Calu3 (cell line): ENCODE measurements at regions not wholly inside any gene's neighbourhood (a gene's known extent, or its start where the extent isn't known, plus 50 kb on each side); places are given as distances from the start of the nearest gene placed in this dataset.

Source experiments
- BruUV-seq: library from RNA; stranded (reverse); fragments of 400-500 nt; replicated peaks from 2 replicates; lab custom pipeline; 2021; lab: Mats Ljungman, UMichigan
- CTCF ChIA-PET: fragments of 300-600 bp; sonication (Branson Sonifier 250); formaldehyde crosslinking; loops from one replicate; lab custom pipeline; 2022; ENCODE audit warnings: antibody characterized with exemption; lab: Charles Lee
- DNase-seq: peaks from one replicate; pipeline ENCODE4 v3.0.0; 2022
- H3K27ac Mint-ChIP-seq: one replicate; pipeline ENCODE4 v1.8.0; 2022; ENCODE audit warnings: mixed read lengths; ENCODE audit not compliant: unreplicated experiment
- H3K27me3 Mint-ChIP-seq: one replicate; pipeline ENCODE4 v1.8.0; 2022; ENCODE audit warnings: mixed read lengths; ENCODE audit not compliant: unreplicated experiment
- H3K36me3 Mint-ChIP-seq: one replicate; pipeline ENCODE4 v1.8.0; 2022; ENCODE audit warnings: mild to moderate bottlenecking, moderate library complexity, mixed read lengths; ENCODE audit not compliant: insufficient read depth, unreplicated experiment
- H3K4me1 Mint-ChIP-seq: one replicate; pipeline ENCODE4 v1.8.0; 2022; ENCODE audit warnings: mild to moderate bottlenecking, low read depth, mixed read lengths; ENCODE audit not compliant: unreplicated experiment
- H3K4me3 Mint-ChIP-seq: one replicate; pipeline ENCODE4 v1.8.0; 2022; ENCODE audit warnings: mild to moderate bottlenecking, low read depth, moderate library complexity, mixed read lengths; ENCODE audit not compliant: unreplicated experiment
- H3K9me3 Mint-ChIP-seq: one replicate; pipeline ENCODE4 v1.8.0; 2022; ENCODE audit warnings: low read depth, mixed read lengths; ENCODE audit not compliant: unreplicated experiment
- intact Hi-C: fragments of 100-400 bp; cut with micrococcal nuclease; formaldehyde crosslinking; loops from one replicate; pipeline ENCODE4 v1.10.0; 2022; ENCODE audit not compliant: unreplicated experiment
- TF ChIP-seq, protein P1 (sequence below): fragments of 200-600 bp; IDR thresholded peaks from one replicate; pipeline ENCODE4 v1.8.0; 2022; ENCODE audit warnings: antibody characterized with exemption; ENCODE audit not compliant: unreplicated experiment

DNA sequence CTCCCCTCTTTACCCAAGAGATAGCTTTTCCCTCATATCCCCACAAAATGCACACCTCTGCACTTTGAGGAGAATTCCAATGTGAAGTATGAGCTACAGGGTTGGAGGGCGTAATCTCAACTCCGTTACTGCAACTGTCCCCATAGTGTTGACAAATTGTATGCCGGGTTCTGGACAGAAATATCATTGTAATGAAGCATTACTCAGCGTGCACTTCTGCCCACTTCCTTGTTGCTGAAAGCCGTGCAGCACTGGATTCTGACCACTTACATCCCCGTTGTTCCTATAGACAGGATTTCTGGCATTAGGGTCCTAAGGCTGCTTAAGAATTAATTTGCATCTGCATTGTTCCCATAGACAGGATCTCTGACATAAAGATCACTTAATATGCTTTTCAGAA is 205.6 kb downstream of the RHOU start:
- Mint-ChIP-seq H3K36me3 (no peaks in the 10 kb centered on the region), H3K4me1 (peaks cover 43% of the 10 kb centered on the region), H3K4me3 (no peak overlapping the region), H3K9me3 (no peaks in the 10 kb centered on the region), H3K27me3 (no peaks in the 10 kb centered on the region), H3K27ac (no peak overlapping the region)
- BruUV-seq: no TSS peak
- peak; percentile 55 for DNase-seq
- intact Hi-C loops: loop anchor here (10.0 kb wide), 1 partner anchor 284 kb away; no protein-coding TSS in a partner anchor
- TF ChIP-seq, protein P1, sequence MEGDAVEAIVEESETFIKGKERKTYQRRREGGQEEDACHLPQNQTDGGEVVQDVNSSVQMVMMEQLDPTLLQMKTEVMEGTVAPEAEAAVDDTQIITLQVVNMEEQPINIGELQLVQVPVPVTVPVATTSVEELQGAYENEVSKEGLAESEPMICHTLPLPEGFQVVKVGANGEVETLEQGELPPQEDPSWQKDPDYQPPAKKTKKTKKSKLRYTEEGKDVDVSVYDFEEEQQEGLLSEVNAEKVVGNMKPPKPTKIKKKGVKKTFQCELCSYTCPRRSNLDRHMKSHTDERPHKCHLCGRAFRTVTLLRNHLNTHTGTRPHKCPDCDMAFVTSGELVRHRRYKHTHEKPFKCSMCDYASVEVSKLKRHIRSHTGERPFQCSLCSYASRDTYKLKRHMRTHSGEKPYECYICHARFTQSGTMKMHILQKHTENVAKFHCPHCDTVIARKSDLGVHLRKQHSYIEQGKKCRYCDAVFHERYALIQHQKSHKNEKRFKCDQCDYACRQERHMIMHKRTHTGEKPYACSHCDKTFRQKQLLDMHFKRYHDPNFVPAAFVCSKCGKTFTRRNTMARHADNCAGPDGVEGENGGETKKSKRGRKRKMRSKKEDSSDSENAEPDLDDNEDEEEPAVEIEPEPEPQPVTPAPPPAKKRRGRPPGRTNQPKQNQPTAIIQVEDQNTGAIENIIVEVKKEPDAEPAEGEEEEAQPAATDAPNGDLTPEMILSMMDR: no peak
- CTCF ChIA-PET: no interaction called here

DNA sequence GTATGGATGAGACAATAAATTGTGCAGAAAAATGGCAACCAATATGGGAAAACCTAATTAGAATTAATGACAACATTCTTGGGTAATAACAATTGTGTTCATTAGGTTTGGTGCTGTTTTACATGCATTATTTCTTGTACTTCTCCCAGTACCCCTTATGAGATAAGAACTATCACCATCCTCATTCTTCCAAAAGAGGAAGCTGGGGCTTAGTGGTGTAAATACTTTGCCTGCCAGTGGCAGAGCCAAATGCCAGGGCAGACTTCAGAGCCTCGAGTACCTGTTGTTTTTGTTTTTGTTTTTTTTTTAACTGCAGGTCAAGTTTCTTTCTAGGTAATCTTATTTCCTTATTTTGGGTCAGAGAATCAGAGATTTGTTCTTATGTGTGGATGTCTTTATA is 206.4 kb downstream of the RHOU start:
- Mint-ChIP-seq H3K9me3 (no peaks in the 10 kb centered on the region), H3K4me1 (peaks cover 35% of the 10 kb centered on the region), H3K27me3 (no peaks in the 10 kb centered on the region), H3K36me3 (no peaks in the 10 kb centered on the region), H3K4me3 (no peak overlapping the region), H3K27ac (no peak overlapping the region)
- CTCF ChIA-PET: no interaction called here
- TF ChIP-seq, protein P1: no peak
- intact Hi-C loops: loop anchor here (10.0 kb wide), 1 partner anchor 283 kb away; no protein-coding TSS in a partner anchor
- DNase-seq: no peak
- no TSS peak for BruUV-seq

DNA sequence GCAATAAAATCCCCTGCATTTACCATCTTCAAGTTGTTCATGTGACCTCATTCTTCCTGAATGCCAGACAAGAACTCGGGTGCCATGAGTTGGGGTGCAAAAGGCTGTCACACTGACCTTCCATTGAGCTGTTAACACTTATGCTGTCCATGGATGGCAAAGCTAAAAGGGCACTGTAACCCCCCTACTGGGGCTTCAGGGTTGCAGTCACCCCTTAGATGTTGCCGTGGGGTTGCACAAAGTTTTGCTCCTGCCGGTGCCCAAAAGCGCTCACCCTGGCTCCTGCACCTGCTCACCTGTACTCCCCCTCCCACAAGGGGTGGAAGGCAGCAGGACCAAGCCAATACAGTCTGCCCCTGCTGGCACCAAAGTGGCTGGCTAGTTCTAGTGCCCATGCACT is 208.2 kb downstream of the RHOU start:
- Mint-ChIP-seq H3K36me3 (no peaks in the 10 kb centered on the region), H3K27me3 (no peaks in the 10 kb centered on the region), H3K4me1 (peaks cover 30% of the 10 kb centered on the region), H3K9me3 (no peaks in the 10 kb centered on the region), H3K4me3 (no peak overlapping the region), H3K27ac (no peak overlapping the region)
- DNase-seq: no peak
- TF ChIP-seq, protein P1: no peak
- no TSS peak for BruUV-seq
- CTCF ChIA-PET: no interaction called here
- intact Hi-C loops: loop anchor here (10.0 kb wide), 1 partner anchor 281 kb away; no protein-coding TSS in a partner anchor

DNA sequence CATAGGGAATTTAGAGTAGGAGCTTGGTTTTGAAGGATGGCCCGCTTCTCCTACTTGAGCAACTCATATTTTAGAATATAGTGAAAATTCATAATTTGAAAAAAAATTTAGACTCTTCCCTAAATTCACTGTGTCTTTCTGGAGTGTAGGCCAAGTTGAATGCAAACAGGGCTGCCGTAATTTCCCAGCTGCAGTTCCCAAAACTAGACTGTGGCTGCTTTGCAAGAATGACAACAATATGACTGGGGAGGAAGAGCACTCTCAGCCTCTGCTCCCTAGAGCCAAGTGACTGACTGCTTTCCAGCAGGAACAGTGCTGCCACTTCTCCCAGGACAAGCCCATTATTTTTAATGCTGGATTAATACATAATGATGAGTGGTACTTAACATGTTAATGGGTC is 209.0 kb downstream of the RHOU start:
- no peaks in the 10 kb centered on the region for H3K27me3 Mint-ChIP-seq
- DNase-seq: no peak
- CTCF ChIA-PET: no interaction called here
- H3K9me3 Mint-ChIP-seq: no peaks in the 10 kb centered on the region
- no peak overlapping the region for H3K4me3 Mint-ChIP-seq
- no peak overlapping the region for H3K27ac Mint-ChIP-seq
- H3K36me3 Mint-ChIP-seq: no peaks in the 10 kb centered on the region
- peaks cover 30% of the 10 kb centered on the region for H3K4me1 Mint-ChIP-seq
- intact Hi-C loops: loop anchor here (10.0 kb wide), 1 partner anchor 281 kb away; no protein-coding TSS in a partner anchor
- TF ChIP-seq, protein P1: no peak
- no TSS peak for BruUV-seq
